KMS-11 (cell line): ENCODE measurements at regions not wholly inside any gene's neighbourhood (a gene's known extent, or its start where the extent isn't known, plus 50 kb on each side); places are given as distances from the start of the nearest gene placed in this dataset.

ENCODE experiments used
- H2AFZ ChIP-seq: fragments of 200-600 bp; sonication (generic); 2 replicates; pipeline ENCODE4 v1.6.1; 2016; ENCODE audit warnings: antibody characterized with exemption, mixed run types, low read depth
- H3K27ac ChIP-seq: fragments of 200-600 bp; sonication (generic); 2 replicates; pipeline ENCODE4 v1.6.1; 2016; ENCODE audit warnings: mild to moderate bottlenecking, mixed run types
- H3K27me3 ChIP-seq: fragments of 200-600 bp; sonication (generic); 2 replicates; pipeline ENCODE4 v1.6.1; 2017; ENCODE audit warnings: mild to moderate bottlenecking, low read depth, mixed run types, moderate library complexity; ENCODE audit not compliant: insufficient read depth
- H3K36me3 ChIP-seq: fragments of 200-600 bp; sonication (generic); 2 replicates; pipeline ENCODE4 v1.6.1; 2017; ENCODE audit warnings: mild to moderate bottlenecking, mixed run types; ENCODE audit not compliant: insufficient read depth
- H3K4me1 ChIP-seq: fragments of 200-600 bp; sonication (generic); 2 replicates; pipeline ENCODE4 v1.6.1; 2016; ENCODE audit warnings: mild to moderate bottlenecking, low read depth, mixed run types; ENCODE audit not compliant: poor library complexity, severe bottlenecking
- H3K4me2 ChIP-seq: fragments of 200-600 bp; sonication (generic); 2 replicates; pipeline ENCODE4 v1.7.0; 2016; ENCODE audit warnings: mild to moderate bottlenecking, mixed run types
- H3K4me3 ChIP-seq: fragments of 200-600 bp; sonication (generic); IDR thresholded peaks from 2 replicates; pipeline ENCODE4 v1.6.1; 2017; ENCODE audit warnings: low read depth, low read length, mixed read lengths; ENCODE audit not compliant: insufficient read depth
- H3K79me2 ChIP-seq: fragments of 200-600 bp; sonication (generic); 2 replicates; pipeline ENCODE4 v1.6.1; 2016; ENCODE audit warnings: low read depth, mixed run types; ENCODE audit not compliant: insufficient read depth
- H3K9ac ChIP-seq: fragments of 200-600 bp; sonication (generic); 2 replicates; pipeline ENCODE4 v1.6.1; 2016; ENCODE audit warnings: mild to moderate bottlenecking, mixed run types
- H4K20me1 ChIP-seq: fragments of 200-600 bp; sonication (generic); 2 replicates; pipeline ENCODE4 v1.6.1; 2016; ENCODE audit warnings: mild to moderate bottlenecking, mixed run types; ENCODE audit not compliant: insufficient read depth
- CTCF ChIP-seq: fragments of 200-600 bp; sonication (generic); conservative IDR thresholded peaks from 2 replicates; pipeline ENCODE4 v1.6.1; 2017; ENCODE audit warnings: low read depth, mild to moderate bottlenecking, antibody characterized with exemption, low read length, moderate library complexity, mixed read lengths

- no peak overlapping the region for H3K4me3 ChIP-seq
- H4K20me1 ChIP-seq, result no peaks in the 10 kb centered on the region
- H3K4me2 ChIP-seq, result no peak overlapping the region
- H3K27me3 ChIP-seq, result no peaks in the 10 kb centered on the region
- H3K9ac ChIP-seq, result no peak overlapping the region
- H3K79me2 ChIP-seq, result no peaks in the 10 kb centered on the region
- no peak for TF ChIP-seq CTCF
- H3K27ac ChIP-seq, result no peak overlapping the region
- H3K36me3 ChIP-seq, result no peaks in the 10 kb centered on the region
- H2AFZ ChIP-seq, result no peak overlapping the region
- no peaks in the 10 kb centered on the region for H3K4me1 ChIP-seq
Observed at GRCh38 chr1:57599236-57599994, 175.6 kb upstream of the DAB1 start.

GRCh38 chr1:57597036-57597435 lies 173.2 kb upstream of the DAB1 start:
- Histone ChIP-seq H4K20me1 (no peaks in the 10 kb centered on the region), H3K27me3 (no peaks in the 10 kb centered on the region), H3K79me2 (no peaks in the 10 kb centered on the region), H3K4me3 (no peak overlapping the region), H3K9ac (no peak overlapping the region), H3K4me1 (no peaks in the 10 kb centered on the region), H3K4me2 (no peak overlapping the region), H2AFZ (no peak overlapping the region), H3K36me3 (no peaks in the 10 kb centered on the region), H3K27ac (no peak overlapping the region)
- TF ChIP-seq CTCF, result no peak

GRCh38 chr1:57594002-57594401 lies 170.1 kb upstream of the DAB1 start:
- Histone ChIP-seq H3K79me2 (no peaks in the 10 kb centered on the region), H3K4me3 (no peak overlapping the region), H3K27me3 (no peaks in the 10 kb centered on the region), H3K4me2 (no peak overlapping the region), H3K36me3 (no peaks in the 10 kb centered on the region), H2AFZ (no peak overlapping the region), H3K9ac (no peak overlapping the region), H3K27ac (no peak overlapping the region), H4K20me1 (no peaks in the 10 kb centered on the region), H3K4me1 (no peaks in the 10 kb centered on the region)
- TF ChIP-seq CTCF, result no peak

GRCh38 chr1:57591842-57592241 lies 168.0 kb upstream of the DAB1 start:
- TF ChIP-seq CTCF, result no peak

More at GRCh38 chr1:57591842-57592241, 168.0 kb upstream of the DAB1 start:
- Histone ChIP-seq H3K9ac (no peak overlapping the region), H4K20me1 (no peaks in the 10 kb centered on the region), H3K27me3 (no peaks in the 10 kb centered on the region), H3K79me2 (no peaks in the 10 kb centered on the region), H3K4me3 (no peak overlapping the region), H3K27ac (no peak overlapping the region), H3K36me3 (no peaks in the 10 kb centered on the region), H2AFZ (no peak overlapping the region), H3K4me2 (no peak overlapping the region), H3K4me1 (no peaks in the 10 kb centered on the region)
